ENCODE measurements at regions not wholly inside any gene's neighbourhood (a gene's known extent, or its start where the extent isn't known, plus 50 kb on each side); places are given as distances from the start of the nearest gene placed in this dataset.

DNA sequence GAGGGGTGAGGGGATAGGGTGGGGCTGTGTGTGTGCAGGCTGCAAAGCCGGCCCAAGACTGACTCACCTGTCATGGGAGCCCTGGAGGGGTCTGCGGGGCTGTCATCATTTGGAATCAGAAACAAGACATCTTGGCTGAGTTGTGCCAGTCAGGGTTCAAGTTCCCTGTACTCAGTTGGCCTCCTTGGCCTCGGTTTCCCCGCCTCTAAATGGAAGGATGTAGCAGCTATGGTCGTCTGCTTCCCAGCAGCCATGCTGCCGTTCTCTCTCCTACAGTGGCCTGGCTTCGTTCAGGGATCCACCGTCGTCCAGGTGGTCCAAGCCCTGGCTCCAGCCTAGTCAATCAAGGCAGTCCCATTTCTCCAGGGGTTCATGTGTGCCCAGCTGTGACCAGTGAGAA, 83.6 kb upstream of the PMEPA1 start:
- DNase-seq (ENCODE audit: insufficient read length, low spot score) (no peak), FAIRE-seq (no peak)
- no peak for TF ChIP-seq PAX5 (IDR thresholded peaks at IDR 0.05; ENCODE audit: insufficient read depth, low read length, severe bottlenecking)

DNA sequence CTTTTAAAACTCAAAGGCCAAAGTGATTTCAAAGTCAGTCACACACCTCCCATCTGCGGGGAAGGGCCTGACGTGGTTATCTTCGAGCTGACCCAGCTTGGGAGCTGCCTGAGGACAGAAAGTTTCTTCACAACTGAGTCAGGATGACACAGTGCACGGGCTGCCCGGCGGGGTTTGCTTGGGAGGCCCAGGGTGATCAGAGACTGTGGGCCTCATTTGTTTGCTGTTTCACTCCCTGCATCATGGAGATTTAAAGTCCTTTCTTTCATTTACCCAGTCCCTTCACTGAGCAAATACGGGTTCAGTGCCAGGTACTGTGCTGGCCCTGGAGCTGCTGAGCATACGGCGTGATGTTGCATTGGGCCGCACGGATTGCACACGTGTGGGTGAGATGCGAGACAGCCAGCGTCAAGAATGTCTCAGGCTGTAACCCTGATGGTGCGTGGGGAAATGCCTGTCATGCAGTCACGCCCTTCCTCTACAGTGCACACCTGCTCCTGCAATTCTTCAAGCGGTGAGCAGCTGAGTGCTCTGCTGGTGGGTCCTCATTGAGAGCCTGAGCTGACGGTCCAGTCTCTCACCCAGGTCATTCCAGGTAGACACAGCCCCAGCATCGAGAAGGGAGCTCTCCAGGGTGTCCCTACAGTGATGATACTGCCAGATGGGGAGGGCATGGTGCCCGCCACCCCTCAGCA, 82.7 kb upstream of the PMEPA1 start:
- no peak for FAIRE-seq
- TF ChIP-seq SPI1 (IDR thresholded peaks at IDR 0.05; ENCODE audit: low read depth, low read length) (no peak), PAX5 (IDR thresholded peaks at IDR 0.05; ENCODE audit: insufficient read depth, low read length, severe bottlenecking) (no peak)
- DNase-seq (ENCODE audit: insufficient read length, low spot score), result no peak

DNA sequence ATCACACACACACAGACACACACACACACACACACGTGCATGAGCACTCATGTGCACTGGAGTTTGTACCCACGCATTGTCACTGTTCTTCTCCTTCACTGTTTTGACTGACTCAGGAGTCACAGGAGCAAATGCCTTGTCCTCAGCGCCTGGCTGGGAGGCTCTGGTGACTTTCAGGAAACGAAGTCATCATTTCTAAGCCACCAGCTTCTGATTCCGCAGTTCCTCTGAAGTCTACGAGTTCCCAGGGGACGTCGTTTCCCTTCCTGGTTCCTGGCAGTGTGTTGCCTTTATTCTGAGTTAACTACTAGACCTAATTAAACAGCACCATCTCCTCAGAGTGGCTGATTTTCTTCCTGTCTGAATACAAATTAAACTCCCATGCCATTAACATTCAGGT, 82.2 kb upstream of the PMEPA1 start:
- FAIRE-seq (peak; percentile 31), DNase-seq (ENCODE audit: insufficient read length, low spot score) (no peak)
- TF ChIP-seq TAF1 (IDR thresholded peaks at IDR 0.05; ENCODE audit: low read depth, low read length) (no peak), PAX5 (IDR thresholded peaks at IDR 0.05; ENCODE audit: insufficient read depth, low read length, severe bottlenecking) (no peak), POU2F2 (IDR thresholded peaks at IDR 0.05; ENCODE audit: low read depth, low read length) (no peak), POLR2AphosphoS5 (IDR thresholded peaks at IDR 0.05; ENCODE audit: low read depth, low read length) (no peak), POLR2A (IDR thresholded peaks at IDR 0.05; ENCODE audit: low read depth, low read length) (no peak), SPI1 (IDR thresholded peaks at IDR 0.05; ENCODE audit: low read depth, low read length) (no peak)

- FAIRE-seq, result no peak
- TF ChIP-seq TAF1 (IDR thresholded peaks at IDR 0.05; ENCODE audit: low read depth, low read length) (no peak), POLR2AphosphoS5 (IDR thresholded peaks at IDR 0.05; ENCODE audit: low read depth, low read length) (no peak), POLR2A (IDR thresholded peaks at IDR 0.05; ENCODE audit: low read depth, low read length) (no peak), POU2F2 (IDR thresholded peaks at IDR 0.05; ENCODE audit: low read depth, low read length) (no peak), SPI1 (IDR thresholded peaks at IDR 0.05; ENCODE audit: low read depth, low read length) (no peak), PAX5 (IDR thresholded peaks at IDR 0.05; ENCODE audit: insufficient read depth, low read length, severe bottlenecking) (no peak)
- no peak for DNase-seq (ENCODE audit: insufficient read length, low spot score)
Observed at GRCh38 chr20:57791178-57791962, 81.6 kb upstream of the PMEPA1 start.

DNA sequence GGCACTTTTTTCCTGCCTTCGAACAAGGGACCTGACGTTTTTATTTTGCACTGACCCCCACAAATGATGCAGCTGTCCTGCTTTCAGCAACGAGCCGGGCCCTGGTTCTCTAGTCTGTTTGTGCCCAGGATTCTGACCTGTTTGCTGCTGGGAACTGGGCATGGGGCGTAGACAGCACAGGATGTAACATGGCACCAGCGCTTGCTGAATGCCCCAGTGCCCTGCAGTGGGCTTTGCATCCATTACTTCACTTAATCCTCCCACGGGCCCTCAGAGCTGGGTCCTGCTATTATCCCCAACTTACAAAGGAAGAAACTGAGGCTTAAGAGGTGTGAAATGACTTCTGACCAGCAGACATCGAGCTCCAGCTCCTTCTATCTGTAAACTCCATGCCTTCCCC, 80.4 kb upstream of the PMEPA1 start:
- no peak for TF ChIP-seq POU2F2 (IDR thresholded peaks at IDR 0.05; ENCODE audit: low read depth, low read length)
- no peak for TF ChIP-seq TAF1 (IDR thresholded peaks at IDR 0.05; ENCODE audit: low read depth, low read length)
- DNase-seq (ENCODE audit: insufficient read length, low spot score) (no peak), FAIRE-seq (no peak)

DNA sequence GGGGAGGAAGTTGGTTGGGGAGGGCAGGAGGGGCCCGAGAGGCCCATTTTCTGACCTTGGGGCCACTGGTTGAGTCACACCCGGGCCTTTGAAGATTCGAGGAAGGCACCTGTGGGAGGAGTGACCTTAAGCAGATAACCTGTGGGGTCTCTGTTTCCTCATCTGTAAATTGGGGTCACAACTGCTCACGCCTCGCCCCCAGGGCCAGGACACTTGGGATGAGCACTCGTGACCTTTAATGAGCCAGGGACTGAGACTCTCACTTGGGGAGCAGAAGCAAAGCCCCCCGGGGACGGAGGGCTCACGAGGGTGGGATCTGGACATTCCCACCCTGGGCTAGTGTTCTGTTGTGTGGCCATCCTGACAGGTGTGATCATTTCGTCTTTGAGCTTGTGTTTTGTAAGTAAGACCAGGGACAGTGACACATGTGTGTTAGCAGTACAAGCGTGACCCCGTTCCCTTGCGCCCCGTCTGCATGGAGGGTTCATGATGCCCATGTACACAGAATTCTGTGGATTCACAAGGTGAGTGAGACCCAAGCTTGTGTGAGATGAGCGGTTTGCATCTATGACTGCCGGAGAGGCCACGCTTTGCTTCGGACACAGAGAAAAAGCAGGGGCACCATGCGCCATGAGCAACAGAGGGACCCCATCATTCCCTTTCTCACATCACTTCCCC, 79.3 kb upstream of the PMEPA1 start:
- no peak for DNase-seq (ENCODE audit: insufficient read length, low spot score)
- FAIRE-seq, result no peak
- TF ChIP-seq TAF1 (IDR thresholded peaks at IDR 0.05; ENCODE audit: low read depth, low read length) (no peak), POU2F2 (IDR thresholded peaks at IDR 0.05; ENCODE audit: low read depth, low read length) (no peak), POLR2AphosphoS5 (IDR thresholded peaks at IDR 0.05; ENCODE audit: low read depth, low read length) (no peak), POLR2A (IDR thresholded peaks at IDR 0.05; ENCODE audit: low read depth, low read length) (no peak), SPI1 (IDR thresholded peaks at IDR 0.05; ENCODE audit: low read depth, low read length) (no peak), PAX5 (IDR thresholded peaks at IDR 0.05; ENCODE audit: insufficient read depth, low read length, severe bottlenecking) (no peak)

DNA sequence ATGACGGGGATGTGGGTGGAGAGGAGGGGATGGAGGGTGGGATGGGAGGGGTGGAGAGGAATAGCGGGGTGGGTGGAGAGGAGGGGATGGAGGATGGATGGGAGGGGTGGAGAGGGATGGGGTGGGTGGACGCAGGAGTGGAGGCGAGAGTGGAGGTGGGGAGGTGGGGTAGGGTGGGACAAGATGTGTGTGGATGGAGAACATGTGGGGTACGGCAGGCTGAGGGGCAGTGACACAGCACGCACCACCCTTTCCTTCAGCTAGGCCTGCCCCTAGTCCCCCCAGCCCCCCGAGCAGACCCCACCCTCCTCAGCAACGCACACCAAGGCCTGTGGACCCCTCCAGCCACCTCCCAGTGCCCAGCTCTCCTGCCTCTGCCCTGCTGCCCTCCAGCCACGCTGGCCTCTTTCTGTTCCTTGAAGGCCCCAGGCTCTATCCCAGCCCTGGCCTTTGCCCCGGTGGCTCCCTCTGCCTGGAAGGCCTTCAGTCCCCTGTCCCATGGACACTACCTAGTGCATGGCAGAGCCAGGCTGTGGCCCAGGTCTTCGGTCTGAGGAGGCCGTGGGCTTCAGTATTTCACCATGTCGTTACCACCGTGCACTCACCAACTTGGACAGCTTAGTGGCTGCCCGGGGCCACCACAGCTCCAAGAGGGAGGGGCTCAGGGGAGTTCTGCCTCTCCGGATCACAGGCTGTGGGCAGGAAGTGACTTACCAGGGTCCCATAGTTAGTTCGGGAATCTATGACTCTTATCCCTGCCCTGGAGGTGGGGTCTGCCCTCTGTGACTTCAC, 78.4 kb upstream of the PMEPA1 start:
- TF ChIP-seq POLR2AphosphoS5 (IDR thresholded peaks at IDR 0.05; ENCODE audit: low read depth, low read length), result no peak
- no peak for TF ChIP-seq TAF1 (IDR thresholded peaks at IDR 0.05; ENCODE audit: low read depth, low read length)
- no peak for TF ChIP-seq POU2F2 (IDR thresholded peaks at IDR 0.05; ENCODE audit: low read depth, low read length)
- TF ChIP-seq POLR2A (IDR thresholded peaks at IDR 0.05; ENCODE audit: low read depth, low read length), result no peak
- no peak for TF ChIP-seq SPI1 (IDR thresholded peaks at IDR 0.05; ENCODE audit: low read depth, low read length)
- no peak for TF ChIP-seq PAX5 (IDR thresholded peaks at IDR 0.05; ENCODE audit: insufficient read depth, low read length, severe bottlenecking)
- no peak for FAIRE-seq
- DNase-seq (ENCODE audit: insufficient read length, low spot score), result no peak

DNA sequence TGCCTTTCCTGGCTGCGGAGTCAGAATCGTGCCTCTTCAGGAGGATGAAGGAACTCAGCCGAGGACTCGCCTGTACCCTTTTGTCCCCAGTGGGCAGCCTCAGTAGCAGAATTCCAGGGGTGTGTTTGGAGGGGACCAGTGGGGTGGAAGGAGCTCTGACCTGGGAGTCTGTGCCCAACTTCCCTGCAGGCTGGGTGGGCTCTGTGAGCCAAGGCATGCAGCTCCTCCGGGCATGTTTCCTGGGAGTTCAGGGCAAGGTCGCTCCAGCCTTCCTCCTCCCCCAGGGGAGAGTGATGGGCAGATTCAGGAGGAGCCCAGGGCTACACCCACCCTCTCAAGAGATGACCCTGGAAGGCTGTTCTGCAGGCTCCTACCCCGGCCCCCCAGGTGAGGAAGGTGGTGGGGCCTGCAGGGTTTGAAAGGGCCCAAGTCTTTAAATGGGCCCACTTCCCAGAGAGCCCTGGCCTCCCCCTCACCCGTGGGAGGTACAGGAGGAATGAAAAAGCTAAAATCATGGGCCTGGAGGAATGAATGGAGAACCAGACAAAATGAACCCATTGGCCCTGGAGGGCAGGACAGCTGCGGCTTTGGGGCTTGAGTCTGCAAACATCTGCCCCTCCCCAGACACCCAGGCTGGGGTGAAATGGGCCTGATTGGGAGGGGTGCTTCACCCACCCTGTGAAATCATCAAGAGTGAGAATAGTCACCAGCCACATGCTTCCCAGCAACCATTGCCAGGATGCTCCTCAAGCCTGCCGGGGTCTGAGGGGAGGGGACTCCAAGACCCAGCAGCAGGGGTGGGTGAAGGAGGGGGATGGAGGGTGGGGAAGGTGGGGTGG, 77.6 kb upstream of the PMEPA1 start:
- TF ChIP-seq TAF1 (IDR thresholded peaks at IDR 0.05; ENCODE audit: low read depth, low read length) (no peak), POU2F2 (IDR thresholded peaks at IDR 0.05; ENCODE audit: low read depth, low read length) (no peak), PAX5 (IDR thresholded peaks at IDR 0.05; ENCODE audit: insufficient read depth, low read length, severe bottlenecking) (no peak), POLR2A (IDR thresholded peaks at IDR 0.05; ENCODE audit: low read depth, low read length) (no peak), SPI1 (IDR thresholded peaks at IDR 0.05; ENCODE audit: low read depth, low read length) (no peak), POLR2AphosphoS5 (IDR thresholded peaks at IDR 0.05; ENCODE audit: low read depth, low read length) (no peak)
- FAIRE-seq, result no peak
- DNase-seq (ENCODE audit: insufficient read length, low spot score), result no peak

Data from GM12891 (cell line).